MM.1S (cell line): ENCODE measurements at regions not wholly inside any gene's neighbourhood (a gene's known extent, or its start where the extent isn't known, plus 50 kb on each side); places are given as distances from the start of the nearest gene placed in this dataset.

Source experiments
- DNase-seq: peaks from one replicate; pipeline ENCODE4 v3.0.0-alpha.2; 2015
- H2AFZ ChIP-seq: fragments of 300-600 bp; sonication (generic); 2 replicates; pipeline ENCODE4 v1.6.0; 2016; ENCODE audit warnings: antibody characterized with exemption, low read length
- H3F3A ChIP-seq: fragments of 300-600 bp; sonication (generic); 2 replicates; pipeline ENCODE4 v1.6.1; 2016; ENCODE audit warnings: mild to moderate bottlenecking, antibody characterized with exemption, low read length, moderate library complexity, mixed read lengths; ENCODE audit not compliant: insufficient read depth
- H3K27ac ChIP-seq: fragments of 300-600 bp; sonication (generic); 2 replicates; pipeline ENCODE4 v1.5.1; 2016; ENCODE audit warnings: mild to moderate bottlenecking, low read length
- H3K27me3 ChIP-seq: fragments of 300-600 bp; sonication (generic); replicated peaks from 2 replicates; pipeline ENCODE4 v1.6.0; 2016; ENCODE audit warnings: low read length; ENCODE audit not compliant: insufficient read depth
- H3K36me3 ChIP-seq: fragments of 300-600 bp; sonication (generic); replicated peaks from 2 replicates; pipeline ENCODE4 v1.6.1; 2016; ENCODE audit warnings: mild to moderate bottlenecking, low read length, mixed read lengths; ENCODE audit not compliant: insufficient read depth
- H3K4me1 ChIP-seq: fragments of 300-600 bp; sonication (generic); 2 replicates; pipeline ENCODE4 v1.6.1; 2016; ENCODE audit warnings: low read length, mixed read lengths
- H3K4me2 ChIP-seq: fragments of 300-600 bp; sonication (generic); 2 replicates; pipeline ENCODE4 v1.6.0; 2016; ENCODE audit warnings: low read depth, low read length
- H3K4me3 ChIP-seq: fragments of 300-600 bp; sonication (generic); 2 replicates; pipeline ENCODE4 v1.5.1; 2016; ENCODE audit warnings: low read length, mixed read lengths
- H3K79me2 ChIP-seq: fragments of 300-600 bp; sonication (generic); 2 replicates; pipeline ENCODE4 v1.6.1; 2016; ENCODE audit warnings: mixed run types, low read length, mixed read lengths
- H3K9ac ChIP-seq: fragments of 300-600 bp; sonication (generic); 2 replicates; pipeline ENCODE4 v1.6.1; 2016; ENCODE audit warnings: low read length, mixed read lengths
- H3K9me2 ChIP-seq: fragments of 300-600 bp; sonication (generic); replicated peaks from 2 replicates; pipeline ENCODE4 v1.6.1; 2016; ENCODE audit warnings: mild to moderate bottlenecking, low read length, mixed read lengths; ENCODE audit not compliant: insufficient read depth
- H3K9me3 ChIP-seq: fragments of 300-600 bp; sonication (generic); replicated peaks from 2 replicates; pipeline ENCODE4 v1.6.1; 2016; ENCODE audit warnings: mild to moderate bottlenecking, low read length, mixed read lengths; ENCODE audit not compliant: insufficient read depth
- H4K20me1 ChIP-seq: fragments of 300-600 bp; sonication (generic); 2 replicates; pipeline ENCODE4 v1.6.1; 2016; ENCODE audit warnings: mild to moderate bottlenecking, low read length, moderate library complexity, mixed read lengths; ENCODE audit not compliant: insufficient read depth
- EZH2 ChIP-seq: fragments of 300-600 bp; sonication (generic); optimal IDR thresholded peaks from 2 replicates; pipeline ENCODE3; 2017; ENCODE audit warnings: low read depth, mild to moderate bottlenecking, antibody characterized with exemption, low read length, mixed read lengths
- EZH2phosphoT487 ChIP-seq: fragments of 300-600 bp; sonication (generic); IDR thresholded peaks from 2 replicates; pipeline ENCODE4 v1.6.1; 2018; ENCODE audit warnings: antibody characterized with exemption, low read length
- TF ChIP-seq, protein P1 (sequence below): fragments of 300-600 bp; sonication (generic); IDR thresholded peaks from 2 replicates; pipeline ENCODE4 v1.5.1; 2016; ENCODE audit warnings: antibody characterized with exemption, low read length, mixed read lengths

DNA sequence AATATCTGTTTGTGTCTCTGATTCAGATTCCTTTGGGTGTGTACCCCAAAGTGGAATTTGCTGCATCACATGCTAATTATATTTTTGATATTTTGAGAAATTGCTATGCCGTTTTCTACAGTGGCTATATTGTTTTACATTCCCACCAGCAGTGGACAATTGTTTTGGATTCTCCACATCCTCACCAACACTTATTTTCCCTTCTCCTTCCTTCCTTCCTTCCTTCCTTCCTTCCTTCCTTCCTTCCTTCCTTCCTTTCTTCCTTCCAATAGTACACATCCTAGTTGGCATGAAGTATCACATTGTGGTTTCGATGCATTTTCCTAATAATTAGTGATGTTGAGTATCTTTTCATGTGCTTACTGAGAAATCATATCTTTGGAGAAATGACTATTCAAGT lies 535.5 kb downstream of the SH2D4B start:
- no peaks in the 10 kb centered on the region for H3K79me2 ChIP-seq
- no peaks in the 10 kb centered on the region for H3K27me3 ChIP-seq
- no peak overlapping the region for H3K27ac ChIP-seq
- DNase-seq: no peak
- H3K4me2 ChIP-seq: no peak overlapping the region
- H3K9ac ChIP-seq: no peak overlapping the region
- H3K36me3 ChIP-seq: no peaks in the 10 kb centered on the region
- H3F3A ChIP-seq: no peaks in the 10 kb centered on the region
- TF ChIP-seq, protein P1, sequence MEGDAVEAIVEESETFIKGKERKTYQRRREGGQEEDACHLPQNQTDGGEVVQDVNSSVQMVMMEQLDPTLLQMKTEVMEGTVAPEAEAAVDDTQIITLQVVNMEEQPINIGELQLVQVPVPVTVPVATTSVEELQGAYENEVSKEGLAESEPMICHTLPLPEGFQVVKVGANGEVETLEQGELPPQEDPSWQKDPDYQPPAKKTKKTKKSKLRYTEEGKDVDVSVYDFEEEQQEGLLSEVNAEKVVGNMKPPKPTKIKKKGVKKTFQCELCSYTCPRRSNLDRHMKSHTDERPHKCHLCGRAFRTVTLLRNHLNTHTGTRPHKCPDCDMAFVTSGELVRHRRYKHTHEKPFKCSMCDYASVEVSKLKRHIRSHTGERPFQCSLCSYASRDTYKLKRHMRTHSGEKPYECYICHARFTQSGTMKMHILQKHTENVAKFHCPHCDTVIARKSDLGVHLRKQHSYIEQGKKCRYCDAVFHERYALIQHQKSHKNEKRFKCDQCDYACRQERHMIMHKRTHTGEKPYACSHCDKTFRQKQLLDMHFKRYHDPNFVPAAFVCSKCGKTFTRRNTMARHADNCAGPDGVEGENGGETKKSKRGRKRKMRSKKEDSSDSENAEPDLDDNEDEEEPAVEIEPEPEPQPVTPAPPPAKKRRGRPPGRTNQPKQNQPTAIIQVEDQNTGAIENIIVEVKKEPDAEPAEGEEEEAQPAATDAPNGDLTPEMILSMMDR: no peak
- no peak for TF ChIP-seq EZH2
- no peak for TF ChIP-seq EZH2phosphoT487
- H3K9me3 ChIP-seq: no peaks in the 10 kb centered on the region
- no peak overlapping the region for H3K4me3 ChIP-seq
- H2AFZ ChIP-seq: no peak overlapping the region
- H3K9me2 ChIP-seq: no peaks in the 10 kb centered on the region
- H3K4me1 ChIP-seq: no peaks in the 10 kb centered on the region
- H4K20me1 ChIP-seq: no peaks in the 10 kb centered on the region

DNA sequence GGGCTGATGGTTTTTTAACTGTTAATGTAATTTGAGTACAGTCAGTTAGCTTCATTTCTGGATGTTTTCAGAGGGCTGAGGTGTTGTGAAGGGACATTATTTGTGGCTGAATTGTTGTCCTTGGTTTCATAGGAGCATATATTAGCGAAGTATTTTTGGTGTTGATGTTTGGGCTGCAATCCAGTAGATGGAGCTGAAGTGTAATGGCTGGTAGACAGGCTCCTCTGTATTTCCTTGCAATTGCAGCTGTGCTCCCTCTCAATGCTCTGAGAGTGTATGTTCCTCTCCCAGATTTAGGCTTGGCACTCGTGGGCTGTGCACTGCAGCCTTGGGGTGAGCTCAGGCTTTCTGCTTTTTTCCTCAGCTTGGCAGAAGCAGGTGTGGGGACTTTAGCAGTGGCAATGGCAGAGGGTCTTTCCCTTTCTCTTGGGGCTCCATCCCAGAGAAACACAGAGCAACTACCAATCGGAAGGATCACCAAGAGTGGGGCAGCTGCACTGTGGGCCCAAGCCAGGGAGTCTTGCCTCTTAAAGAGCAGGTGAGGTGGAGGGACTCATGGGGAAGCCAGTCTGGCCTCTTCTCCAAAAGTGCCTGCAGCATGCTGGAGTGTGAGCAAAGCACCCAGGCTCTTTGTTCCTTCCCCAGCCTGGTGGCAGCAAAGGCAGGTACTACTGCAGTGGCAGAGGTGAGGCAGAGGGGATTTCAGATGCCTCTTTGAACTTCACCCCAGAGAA lies 544.4 kb downstream of the SH2D4B start:
- no peak overlapping the region for H3K4me3 ChIP-seq
- H3K27me3 ChIP-seq: no peaks in the 10 kb centered on the region
- no peaks in the 10 kb centered on the region for H3K79me2 ChIP-seq
- TF ChIP-seq EZH2: no peak
- TF ChIP-seq, protein P1: peak; percentile 69
- TF ChIP-seq EZH2phosphoT487: no peak
- no peaks in the 10 kb centered on the region for H4K20me1 ChIP-seq
- H3K4me1 ChIP-seq: no peaks in the 10 kb centered on the region
- no peak overlapping the region for H3K4me2 ChIP-seq
- no peaks in the 10 kb centered on the region for H3F3A ChIP-seq
- no peaks in the 10 kb centered on the region for H3K9me2 ChIP-seq
- no peaks in the 10 kb centered on the region; the same call in 1 of the 2 replicates for H3K9me3 ChIP-seq
- peak; percentile 59 for DNase-seq
- no peak overlapping the region for H3K27ac ChIP-seq
- no peak overlapping the region for H3K9ac ChIP-seq
- no peaks in the 10 kb centered on the region for H3K36me3 ChIP-seq
- H2AFZ ChIP-seq: no peak overlapping the region

DNA sequence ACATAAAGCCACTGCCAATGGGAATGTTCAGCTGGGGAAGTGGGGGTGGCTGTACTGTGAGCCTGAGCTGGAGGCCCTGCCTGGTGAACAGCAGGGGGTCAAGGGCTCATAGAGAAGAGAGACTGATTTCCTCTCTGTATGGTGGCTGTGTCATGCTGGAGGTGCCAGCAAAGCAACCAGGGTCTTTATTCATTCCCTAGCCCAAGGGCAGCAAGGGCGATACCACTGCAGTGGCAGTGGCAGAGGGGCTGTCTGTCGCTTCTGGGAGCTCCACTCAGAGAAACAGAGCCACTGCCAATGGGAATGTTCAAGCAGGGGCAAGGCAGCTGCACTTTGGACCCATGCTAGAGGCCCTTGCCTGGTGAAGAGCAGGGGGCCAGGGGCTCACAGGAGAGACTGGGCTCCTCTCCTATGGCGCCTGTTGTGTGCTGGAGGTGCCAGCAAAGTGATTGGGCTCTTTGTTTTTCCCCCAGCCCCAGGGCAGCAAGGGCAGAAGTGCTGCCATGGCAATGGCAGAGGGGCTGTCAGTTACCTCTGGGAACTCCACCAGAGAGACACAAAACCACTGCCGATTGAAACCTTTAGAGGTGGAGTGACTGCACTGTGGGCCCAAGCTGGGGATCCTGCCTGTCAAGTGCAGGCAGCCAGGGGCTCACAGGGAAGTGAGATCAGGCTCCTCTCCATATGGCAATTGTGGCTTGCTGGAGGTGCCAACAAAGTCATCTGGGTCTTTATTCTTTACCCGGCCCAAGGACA lies 545.1 kb downstream of the SH2D4B start:
- Histone ChIP-seq H3K79me2 (no peaks in the 10 kb centered on the region), H4K20me1 (no peaks in the 10 kb centered on the region), H3K4me3 (no peak overlapping the region), H3K9ac (no peak overlapping the region), H3K9me3 (no peaks in the 10 kb centered on the region; the same call in 1 of the 2 replicates), H3K4me2 (no peak overlapping the region), H3K36me3 (no peaks in the 10 kb centered on the region), H3K4me1 (no peaks in the 10 kb centered on the region), H3K9me2 (no peaks in the 10 kb centered on the region), H3K27me3 (no peaks in the 10 kb centered on the region), H3K27ac (no peak overlapping the region), H2AFZ (no peak overlapping the region), H3F3A (no peaks in the 10 kb centered on the region)
- DNase-seq: no peak
- TF ChIP-seq, protein P1: no peak
- no peak for TF ChIP-seq EZH2phosphoT487
- no peak for TF ChIP-seq EZH2
